Fibroblast of pulmonary artery (primary cell): ENCODE measurements at regions not wholly inside any gene's neighbourhood (a gene's known extent, or its start where the extent isn't known, plus 50 kb on each side); places are given as distances from the start of the nearest gene placed in this dataset.

Source experiments
- DNase-seq: peaks from one replicate; pipeline ENCODE4 v3.0.0-alpha.2; 2010; ENCODE audit warnings: low read depth
- H3K4me3 ChIP-seq: replicated peaks from 2 replicates; pipeline ENCODE4 v1.5.1; 2011; ENCODE audit warnings: low read depth, mild to moderate bottlenecking, control low read depth, low read length, moderate library complexity
- TF ChIP-seq, protein P1 (sequence below): IDR thresholded peaks from 2 replicates; pipeline ENCODE4 v1.5.1; 2011; ENCODE audit warnings: mild to moderate bottlenecking, control low read depth, low read length, inconsistent platforms; ENCODE audit errors: missing control alignments

DNA sequence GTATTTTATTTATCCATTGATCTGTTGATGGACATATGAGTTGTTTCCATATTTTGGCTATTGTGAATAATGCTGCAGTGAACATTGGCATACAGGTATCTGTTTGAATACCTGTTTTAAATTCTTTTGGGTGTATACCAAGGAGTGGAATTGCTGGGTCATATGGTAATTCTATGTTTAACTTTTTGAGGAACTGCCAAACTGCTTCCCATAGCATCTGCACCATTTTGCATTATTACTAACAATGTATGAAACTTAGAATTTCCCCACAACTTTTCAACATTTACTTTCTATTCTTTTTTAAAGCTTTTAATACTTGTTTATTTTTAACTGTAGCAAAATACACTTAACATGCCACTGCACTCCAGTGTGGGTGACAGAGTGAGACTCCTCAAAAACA, 57.0 kb upstream of the MSN start:
- no peak overlapping the region for H3K4me3 ChIP-seq
- TF ChIP-seq, protein P1, sequence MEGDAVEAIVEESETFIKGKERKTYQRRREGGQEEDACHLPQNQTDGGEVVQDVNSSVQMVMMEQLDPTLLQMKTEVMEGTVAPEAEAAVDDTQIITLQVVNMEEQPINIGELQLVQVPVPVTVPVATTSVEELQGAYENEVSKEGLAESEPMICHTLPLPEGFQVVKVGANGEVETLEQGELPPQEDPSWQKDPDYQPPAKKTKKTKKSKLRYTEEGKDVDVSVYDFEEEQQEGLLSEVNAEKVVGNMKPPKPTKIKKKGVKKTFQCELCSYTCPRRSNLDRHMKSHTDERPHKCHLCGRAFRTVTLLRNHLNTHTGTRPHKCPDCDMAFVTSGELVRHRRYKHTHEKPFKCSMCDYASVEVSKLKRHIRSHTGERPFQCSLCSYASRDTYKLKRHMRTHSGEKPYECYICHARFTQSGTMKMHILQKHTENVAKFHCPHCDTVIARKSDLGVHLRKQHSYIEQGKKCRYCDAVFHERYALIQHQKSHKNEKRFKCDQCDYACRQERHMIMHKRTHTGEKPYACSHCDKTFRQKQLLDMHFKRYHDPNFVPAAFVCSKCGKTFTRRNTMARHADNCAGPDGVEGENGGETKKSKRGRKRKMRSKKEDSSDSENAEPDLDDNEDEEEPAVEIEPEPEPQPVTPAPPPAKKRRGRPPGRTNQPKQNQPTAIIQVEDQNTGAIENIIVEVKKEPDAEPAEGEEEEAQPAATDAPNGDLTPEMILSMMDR, result no peak
- no peak for DNase-seq

DNA sequence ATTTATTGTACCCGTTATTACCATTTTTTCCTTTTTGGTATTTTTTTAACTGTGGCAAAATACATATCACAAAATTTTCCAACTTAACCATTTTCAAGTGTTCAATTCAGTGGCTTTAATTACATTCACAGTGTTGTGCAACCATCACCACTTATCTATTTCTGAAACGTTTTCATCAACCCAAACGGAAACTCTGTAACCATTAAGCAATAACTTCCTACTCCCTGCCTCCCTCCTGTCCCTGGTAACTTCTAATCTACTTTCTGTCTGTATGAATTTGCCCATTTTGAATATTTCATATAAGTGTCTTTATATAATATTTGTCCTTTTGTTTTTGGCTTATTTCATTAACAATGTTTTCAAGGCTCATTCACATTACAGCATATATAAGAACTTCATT, 57.4 kb upstream of the MSN start:
- peak; percentile 77 for DNase-seq
- no peak overlapping the region for H3K4me3 ChIP-seq
- TF ChIP-seq, protein P1, result no peak

DNA sequence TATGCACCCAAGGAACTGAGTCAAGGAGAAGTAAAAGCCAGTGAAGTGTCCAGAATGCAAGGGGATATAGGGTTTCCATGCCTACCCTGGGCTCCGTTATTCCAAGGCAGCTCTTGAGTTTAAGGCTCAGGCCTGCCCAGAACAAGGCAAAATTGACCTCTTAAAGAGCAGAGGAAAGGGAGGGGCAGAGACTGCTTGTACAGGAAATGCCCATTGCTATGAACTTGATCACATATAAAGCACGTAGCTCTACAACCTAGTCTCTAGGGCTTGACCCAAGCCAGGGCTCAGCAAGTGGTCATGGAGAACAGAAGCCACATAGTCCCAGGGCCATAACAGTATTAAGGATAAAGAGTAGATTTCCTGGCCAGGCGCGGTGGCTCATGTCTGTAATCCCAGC, 58.2 kb upstream of the MSN start:
- TF ChIP-seq, protein P1, result no peak
- no peak overlapping the region for H3K4me3 ChIP-seq
- no peak for DNase-seq

- DNase-seq, result no peak
- TF ChIP-seq, protein P1, result no peak
- no peak overlapping the region for H3K4me3 ChIP-seq
Observed at GRCh38 chrX:65608026-65608425, 59.4 kb upstream of the MSN start.

DNA sequence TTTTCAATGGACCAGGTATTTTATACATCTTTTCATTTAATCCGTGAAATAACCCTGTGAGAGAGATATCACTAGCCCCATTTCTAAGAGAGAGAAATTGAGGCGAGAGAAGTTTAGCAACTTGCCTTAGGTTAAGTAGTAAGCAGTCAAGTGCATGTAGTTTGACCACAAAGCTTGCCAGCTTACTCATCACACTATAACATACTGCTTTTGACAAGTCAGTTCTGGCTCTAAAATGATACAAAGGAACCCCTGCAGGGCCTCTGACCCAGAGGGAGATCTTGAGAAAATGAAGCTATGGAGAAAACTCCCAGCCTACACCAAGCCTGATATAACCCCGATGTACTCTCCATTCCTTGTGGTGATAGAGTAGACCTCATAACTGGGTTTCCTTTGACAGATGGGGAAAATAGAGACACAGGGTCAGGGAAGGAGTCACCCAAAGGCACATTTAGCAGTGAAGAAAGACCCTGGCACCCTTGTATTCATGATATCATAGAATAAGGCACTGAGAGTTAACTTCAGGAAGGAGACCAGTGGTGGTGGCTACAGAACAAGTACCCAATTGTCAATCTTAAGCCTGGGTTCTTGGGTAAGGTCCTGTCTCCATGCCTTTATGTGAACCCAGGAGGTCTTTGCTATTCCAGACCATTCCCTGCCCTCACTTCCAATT, 60.2 kb upstream of the MSN start:
- TF ChIP-seq, protein P1, result no peak
- no peak overlapping the region for H3K4me3 ChIP-seq
- no peak for DNase-seq

DNA sequence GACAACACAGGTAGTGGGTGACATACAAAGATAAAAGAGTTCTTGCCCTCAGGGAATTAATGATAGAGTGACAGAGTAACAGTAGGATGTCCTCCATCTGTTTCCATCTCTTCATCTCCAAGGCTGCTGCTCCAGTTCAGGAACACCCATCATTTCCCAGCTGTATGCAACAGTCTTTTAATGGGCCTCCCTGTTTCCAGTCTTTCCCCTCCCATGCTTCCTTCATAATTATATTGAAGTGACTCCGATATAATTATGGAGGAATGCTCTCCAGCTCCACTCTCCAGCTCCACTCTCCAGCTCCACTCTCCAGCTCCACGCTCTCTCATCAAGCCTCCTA, 65.3 kb upstream of the MSN start:
- no peak for DNase-seq
- TF ChIP-seq, protein P1, result no peak
- no peak overlapping the region for H3K4me3 ChIP-seq

GRCh38 chrX:65601530-65602220, 65.8 kb upstream of the MSN start:
- H3K4me3 ChIP-seq, result no peak overlapping the region
- TF ChIP-seq, protein P1, result no peak

More at GRCh38 chrX:65601530-65602220, 65.8 kb upstream of the MSN start:
- peak; percentile 96 for DNase-seq
